CD4-positive, alpha-beta T cell treated with Interleukin-6 at 100 ng/mL for 8 hours (primary cell): ENCODE measurements at regions not wholly inside any gene's neighbourhood (a gene's known extent, or its start where the extent isn't known, plus 50 kb on each side); places are given as distances from the start of the nearest gene placed in this dataset.
"Not testable (repeated sequence)": the region's sequence is repeated elsewhere in the genome, so short reads cannot be mapped to it uniquely, and the experiment has no call there.

ENCODE experiments used
- DNase-seq: peaks from one replicate; pipeline ENCODE4 v3.0.0-alpha.2; 2020; ENCODE audit warnings: mixed read lengths, low spot score

GRCh38 chr2:59428940-59429339, 1124.5 kb downstream of the BCL11A start:
- DNase-seq: no peak

GRCh38 chr2:59427980-59428379, 1125.5 kb downstream of the BCL11A start:
- DNase-seq: no peak

DNA sequence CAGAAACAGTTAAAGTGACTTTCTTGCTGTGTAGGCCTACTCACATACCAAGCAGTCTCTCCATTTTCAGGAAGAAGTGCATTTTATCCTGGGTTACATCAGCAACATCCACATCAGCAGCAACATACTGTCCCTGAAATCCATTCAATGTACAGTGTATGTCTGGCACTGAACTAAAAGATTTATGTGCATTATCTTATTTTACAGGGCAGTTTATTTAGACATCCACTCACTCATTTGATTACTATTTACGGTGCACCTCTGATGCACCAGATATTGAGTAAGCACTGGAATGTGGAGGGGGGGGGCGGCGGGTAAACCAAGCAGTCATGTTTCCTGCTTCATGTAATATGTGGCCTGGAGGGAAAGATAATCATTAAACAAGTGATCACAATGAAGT, 1128.2 kb downstream of the BCL11A start:
- DNase-seq: no peak

- DNase-seq: no peak
Observed at GRCh38 chr2:59413751-59414570, 1139.5 kb downstream of the BCL11A start.

GRCh38 chr2:59399126-59399525, 1154.3 kb downstream of the BCL11A start:
- no peak for DNase-seq

DNA sequence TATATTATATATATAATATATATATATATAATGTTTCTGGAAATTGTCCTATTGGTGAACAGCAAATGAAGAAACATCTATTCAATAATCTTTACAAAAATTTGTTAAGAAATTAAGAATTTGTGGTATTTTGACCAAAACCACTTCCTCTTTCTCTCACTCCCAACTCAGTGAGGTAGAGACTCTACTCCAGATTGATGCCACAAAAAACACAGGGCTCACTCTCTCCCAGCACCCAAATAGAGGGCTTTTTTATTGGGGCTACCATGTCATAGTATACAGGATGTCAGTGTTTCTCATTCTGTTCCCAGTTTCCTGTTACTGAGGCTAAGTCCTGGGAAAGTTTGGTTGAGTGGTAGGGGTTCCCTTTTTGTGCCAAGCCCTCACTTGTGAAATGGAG, 1155.4 kb downstream of the BCL11A start:
- DNase-seq: no peak

DNA sequence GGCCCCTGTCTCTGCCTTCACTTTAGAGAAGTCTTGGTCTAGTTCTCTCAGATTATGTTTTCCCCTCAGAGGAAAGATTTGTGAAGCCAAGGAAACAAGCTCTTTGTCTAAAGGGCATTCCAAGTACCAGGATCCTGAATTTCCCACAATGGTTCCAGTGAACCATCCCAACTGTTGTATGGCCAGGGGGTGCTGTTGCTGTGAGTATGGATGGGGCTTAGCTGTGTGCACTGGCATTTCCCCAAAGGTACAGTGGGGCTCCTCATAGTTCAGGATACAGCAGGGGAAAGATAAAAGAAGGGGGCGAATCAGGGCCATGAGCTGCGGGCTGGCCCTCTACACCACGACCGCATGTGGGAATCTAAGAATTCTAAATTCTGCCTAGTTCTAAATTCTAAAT, 1154.0 kb upstream of the FANCL start:
- DNase-seq: no peak

- DNase-seq: no peak
Observed at GRCh38 chr2:59391896-59392295, 1150.8 kb upstream of the FANCL start.

DNA sequence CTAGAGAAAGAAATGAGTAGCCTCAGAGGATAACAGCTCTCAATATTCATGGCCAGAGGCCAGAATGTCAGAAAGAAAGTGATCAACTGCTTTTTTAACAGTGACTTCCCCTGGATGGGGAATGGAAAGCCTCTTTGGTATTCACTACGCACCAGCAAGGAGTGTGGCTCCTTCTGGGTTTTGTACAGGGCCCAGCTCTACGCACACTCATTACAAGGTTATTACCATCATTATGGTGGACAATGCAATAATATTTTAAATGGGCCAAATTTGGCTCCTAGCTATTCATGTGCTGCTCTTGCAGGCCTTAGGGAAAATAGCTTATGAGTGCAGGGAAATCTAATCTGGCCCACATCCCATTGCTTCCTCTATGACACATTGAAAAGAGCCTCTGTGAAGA, 1149.5 kb upstream of the FANCL start:
- no peak for DNase-seq

GRCh38 chr2:59389240-59389639, 1148.1 kb upstream of the FANCL start:
- DNase-seq: no peak

- DNase-seq: no peak
Observed at GRCh38 chr2:59385971-59386370, 1144.8 kb upstream of the FANCL start.

DNA sequence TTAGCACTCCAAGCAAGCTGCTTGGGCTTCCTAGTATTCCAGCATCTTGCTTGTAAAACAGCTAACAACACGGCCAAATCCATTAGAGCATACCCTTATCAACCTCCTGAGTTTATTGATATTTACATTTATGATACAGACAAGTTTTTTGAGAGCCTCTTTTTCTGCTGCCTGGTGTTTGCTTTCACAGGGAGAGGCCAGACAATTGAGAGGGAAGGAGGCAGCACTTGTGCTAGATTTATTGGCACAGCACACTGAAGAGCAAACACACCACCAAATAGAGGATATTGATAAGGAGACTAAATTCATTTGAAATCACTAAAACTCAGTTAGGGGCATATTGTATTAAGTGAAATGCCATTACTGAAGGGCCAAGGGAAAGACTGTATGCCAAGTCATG, 1142.3 kb upstream of the FANCL start:
- no peak for DNase-seq

DNA sequence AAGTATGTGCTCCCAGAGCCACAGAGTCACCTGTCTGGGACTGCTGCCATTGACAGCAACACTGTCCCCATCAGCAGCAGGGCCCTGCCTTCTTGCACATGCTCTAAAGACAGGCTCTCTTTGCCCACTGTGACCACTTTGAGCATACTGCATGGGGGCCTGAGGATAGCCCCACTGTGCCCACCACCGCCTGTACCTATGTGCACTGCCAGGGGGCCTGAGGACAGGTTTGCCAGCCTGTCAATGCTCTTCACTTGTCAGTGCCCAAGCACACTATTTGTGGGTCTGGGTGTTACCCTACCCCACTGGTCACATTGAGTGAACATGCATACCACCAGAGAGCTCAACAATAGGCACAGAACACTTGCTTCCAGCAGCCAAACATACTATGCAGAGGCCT, 1137.0 kb upstream of the FANCL start:
- DNase-seq: no peak

- no peak for DNase-seq
Observed at GRCh38 chr2:59366288-59366687, 1125.2 kb upstream of the FANCL start.

- DNase-seq: no peak
Observed at GRCh38 chr2:59354498-59354897, 1113.4 kb upstream of the FANCL start.

DNA sequence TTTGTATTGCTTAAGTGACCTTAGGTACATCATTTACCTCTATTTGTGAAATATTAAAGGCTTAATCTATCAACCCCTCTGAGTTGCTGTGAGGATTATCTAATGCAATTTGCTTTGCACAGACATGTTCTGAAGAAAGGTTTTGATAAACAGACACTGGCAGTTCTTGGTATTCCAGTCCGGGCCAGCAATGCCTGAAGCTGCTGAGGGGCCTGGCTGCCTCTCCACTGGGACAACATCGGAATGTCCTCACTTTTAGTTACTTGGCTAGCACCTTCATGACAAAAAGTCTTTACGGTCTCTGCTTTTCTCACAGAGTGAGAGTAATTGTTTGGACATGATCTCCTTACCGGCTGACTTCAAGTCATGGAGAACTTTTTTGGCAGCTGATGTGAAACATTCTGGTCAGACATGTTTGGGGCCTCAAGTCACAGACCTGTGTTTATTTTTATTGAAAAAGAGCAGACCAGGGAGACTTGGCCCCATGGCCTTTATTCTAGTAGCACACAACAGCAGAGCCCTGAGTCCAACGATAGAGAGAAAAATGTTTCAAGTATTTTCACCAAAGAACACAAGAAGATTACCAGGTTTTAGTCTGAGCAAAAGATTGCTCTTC, 1112.3 kb upstream of the FANCL start:
- no peak for DNase-seq

GRCh38 chr2:59342166-59342565, 1101.0 kb upstream of the FANCL start:
- DNase-seq: no peak

DNA sequence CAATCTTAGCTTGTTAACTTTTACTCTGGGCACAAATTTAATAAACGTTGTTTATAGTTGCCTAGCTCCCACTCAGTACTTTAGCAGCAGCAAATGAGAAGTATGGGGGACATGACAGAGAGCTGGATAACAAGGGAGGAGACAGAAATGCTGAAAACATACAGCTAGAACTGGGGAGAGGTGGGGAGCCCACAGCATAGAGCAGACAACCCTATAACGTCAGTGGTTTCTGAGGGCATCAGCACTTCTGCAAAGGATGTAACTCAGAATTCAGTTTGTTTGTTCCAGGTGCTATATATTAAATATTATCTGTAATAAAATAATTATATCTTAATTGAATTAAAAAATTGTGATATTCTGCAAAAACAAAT, 1098.7 kb upstream of the FANCL start:
- no peak for DNase-seq

- no peak for DNase-seq
Observed at GRCh38 chr2:59339121-59339836, 1098.2 kb upstream of the FANCL start.

GRCh38 chr2:59333007-59333406, 1091.9 kb upstream of the FANCL start:
- no peak for DNase-seq

GRCh38 chr2:59326581-59327365, 1085.6 kb upstream of the FANCL start:
- not testable (repeated sequence) for DNase-seq

DNA sequence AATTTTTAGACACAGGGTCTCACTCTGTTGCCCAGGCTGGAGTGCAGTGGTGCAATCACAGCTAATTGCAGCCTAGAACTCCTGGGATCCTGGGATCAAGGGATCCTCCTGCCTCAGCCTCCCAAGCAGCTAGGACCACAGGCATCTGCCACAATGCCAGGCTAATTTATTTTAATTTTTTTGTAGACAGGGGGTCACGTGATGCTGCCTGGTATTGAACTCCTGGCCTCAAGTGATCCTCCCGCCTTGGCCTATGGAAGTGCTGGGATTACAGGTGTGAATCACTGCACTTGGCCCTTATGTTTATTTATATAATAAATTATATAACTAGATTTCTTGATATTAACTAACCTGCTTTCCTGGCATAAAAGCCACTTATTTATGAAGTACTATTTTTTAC, 1081.7 kb upstream of the FANCL start:
- DNase-seq: no peak
